Prostate gland (tissue), 2 donors: ENCODE measurements at regions not wholly inside any gene's neighbourhood (a gene's known extent, or its start where the extent isn't known, plus 50 kb on each side); places are given as distances from the start of the nearest gene placed in this dataset.

Source experiments
- CTCF ChIP-seq, 4 experiments: fragments of 200-600 bp in 2 of 4; fragments of 450-650 bp in 2 of 4; sonication (generic) in 2 of 4; IDR thresholded peaks; 1 replicate in 3 of 4; 2 replicates in 1 of 4; pipeline ENCODE4 v1.5.1; 2016 to 2019; ENCODE audit warnings: antibody characterized with exemption in 4 of 4, mild to moderate bottlenecking in 2 of 4, moderate library complexity in 2 of 4
- POLR2A ChIP-seq: fragments of 450-650 bp; IDR thresholded peaks from one replicate; pipeline ENCODE4 v1.6.1; 2016; ENCODE audit warnings: antibody characterized with exemption, mild to moderate bottlenecking
- POLR2AphosphoS5 ChIP-seq: sonication (generic); formaldehyde crosslinking; IDR thresholded peaks from one replicate; pipeline ENCODE4 v1.6.1; 2017; ENCODE audit warnings: antibody characterized with exemption

- TF ChIP-seq CTCF (IDR thresholded peaks at IDR 0.05) (no peak), POLR2A (no peak), POLR2AphosphoS5 (no peak)
These were observed 397.2 kb upstream of the DAB2 start for GRCh38 chr5:39822020-39822419.
